BJ (cell line): ENCODE measurements at regions not wholly inside any gene's neighbourhood (a gene's known extent, or its start where the extent isn't known, plus 50 kb on each side); places are given as distances from the start of the nearest gene placed in this dataset.

Experiments
- CTCF ChIA-PET: fragments of 350-600 bp; formaldehyde crosslinking; extraction: SDS; loops from one replicate; lab custom pipeline; 2021; ENCODE audit warnings: antibody characterized with exemption, inconsistent platforms; lab: Yijun Ruan, JAX
- POLR2A ChIA-PET: fragments of 300-600 bp; sonication (Branson Sonifier 250); formaldehyde crosslinking; extraction: SDS; loops from one replicate; lab custom pipeline; 2021; ENCODE audit warnings: antibody characterized with exemption; lab: Charles Lee
- DNase-seq: peaks from one replicate; pipeline ENCODE4 v3.0.0-alpha.2; 2011; ENCODE audit warnings: low read depth
- H3K27me3 ChIP-seq: 2 replicates; pipeline ENCODE4 v1.6.0; 2011; ENCODE audit warnings: low read length; ENCODE audit not compliant: control insufficient read depth, insufficient read depth
- H3K36me3 ChIP-seq: 2 replicates; pipeline ENCODE4 v1.5.1; 2011; ENCODE audit warnings: low read length; ENCODE audit not compliant: control insufficient read depth, insufficient read depth
- H3K4me3 ChIP-seq: 2 replicates; pipeline ENCODE4 v1.5.1; 2011; ENCODE audit warnings: low read depth, mild to moderate bottlenecking, control low read depth, low read length
- TF ChIP-seq, protein P1 (sequence below): IDR thresholded peaks from 2 replicates; pipeline ENCODE4 v1.5.1; 2011; ENCODE audit warnings: low read depth, mild to moderate bottlenecking, control low read depth, inconsistent platforms, low read length, moderate library complexity; ENCODE audit not compliant: insufficient read depth

DNA sequence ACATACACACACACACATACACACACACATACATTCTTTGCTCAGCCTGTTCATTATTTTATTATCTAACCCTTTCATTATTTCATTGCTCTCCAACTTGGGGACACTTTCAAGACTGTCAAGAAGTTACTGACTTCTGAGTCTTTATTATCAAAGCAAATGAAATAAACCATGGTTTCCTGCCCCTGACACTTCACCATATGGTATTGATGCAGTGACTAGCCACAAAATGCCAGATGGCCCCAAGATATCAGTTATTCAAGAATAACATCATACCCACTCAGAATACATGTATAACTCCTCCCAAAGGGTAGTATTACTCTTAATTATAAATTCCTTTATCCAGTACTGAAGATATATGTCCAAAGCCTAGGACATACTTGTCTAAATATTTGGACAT is 197.3 kb downstream of the MRPL39 start:
- POLR2A ChIA-PET = no interaction called here
- CTCF ChIA-PET = no interaction called here
- no peaks in the 10 kb centered on the region for H3K36me3 ChIP-seq
- DNase-seq = no peak
- no peak overlapping the region for H3K4me3 ChIP-seq
- TF ChIP-seq, protein P1, sequence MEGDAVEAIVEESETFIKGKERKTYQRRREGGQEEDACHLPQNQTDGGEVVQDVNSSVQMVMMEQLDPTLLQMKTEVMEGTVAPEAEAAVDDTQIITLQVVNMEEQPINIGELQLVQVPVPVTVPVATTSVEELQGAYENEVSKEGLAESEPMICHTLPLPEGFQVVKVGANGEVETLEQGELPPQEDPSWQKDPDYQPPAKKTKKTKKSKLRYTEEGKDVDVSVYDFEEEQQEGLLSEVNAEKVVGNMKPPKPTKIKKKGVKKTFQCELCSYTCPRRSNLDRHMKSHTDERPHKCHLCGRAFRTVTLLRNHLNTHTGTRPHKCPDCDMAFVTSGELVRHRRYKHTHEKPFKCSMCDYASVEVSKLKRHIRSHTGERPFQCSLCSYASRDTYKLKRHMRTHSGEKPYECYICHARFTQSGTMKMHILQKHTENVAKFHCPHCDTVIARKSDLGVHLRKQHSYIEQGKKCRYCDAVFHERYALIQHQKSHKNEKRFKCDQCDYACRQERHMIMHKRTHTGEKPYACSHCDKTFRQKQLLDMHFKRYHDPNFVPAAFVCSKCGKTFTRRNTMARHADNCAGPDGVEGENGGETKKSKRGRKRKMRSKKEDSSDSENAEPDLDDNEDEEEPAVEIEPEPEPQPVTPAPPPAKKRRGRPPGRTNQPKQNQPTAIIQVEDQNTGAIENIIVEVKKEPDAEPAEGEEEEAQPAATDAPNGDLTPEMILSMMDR = no peak
- H3K27me3 ChIP-seq = no peaks in the 10 kb centered on the region

DNA sequence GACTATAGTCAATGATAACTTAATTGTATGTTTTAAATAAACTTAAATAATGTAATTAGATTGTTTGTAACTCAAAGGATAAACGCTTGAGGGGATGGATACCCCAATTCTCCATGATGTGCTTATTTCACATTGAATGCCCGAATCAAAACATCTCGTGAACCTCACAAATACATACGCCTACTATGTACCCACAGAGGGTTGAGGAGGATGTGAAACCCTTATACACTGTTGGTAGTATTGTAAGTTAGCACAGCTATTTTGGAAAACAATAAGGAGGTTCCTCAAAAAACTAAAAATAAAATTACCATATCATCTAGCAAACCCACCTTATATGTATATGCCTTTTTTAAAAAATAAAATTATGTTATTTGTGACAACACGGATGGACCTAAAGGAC is 198.6 kb downstream of the MRPL39 start:
- POLR2A ChIA-PET = no interaction called here
- H3K36me3 ChIP-seq = no peaks in the 10 kb centered on the region
- DNase-seq = no peak
- TF ChIP-seq, protein P1 = no peak
- H3K4me3 ChIP-seq = no peak overlapping the region
- H3K27me3 ChIP-seq = no peaks in the 10 kb centered on the region
- CTCF ChIA-PET = no interaction called here

DNA sequence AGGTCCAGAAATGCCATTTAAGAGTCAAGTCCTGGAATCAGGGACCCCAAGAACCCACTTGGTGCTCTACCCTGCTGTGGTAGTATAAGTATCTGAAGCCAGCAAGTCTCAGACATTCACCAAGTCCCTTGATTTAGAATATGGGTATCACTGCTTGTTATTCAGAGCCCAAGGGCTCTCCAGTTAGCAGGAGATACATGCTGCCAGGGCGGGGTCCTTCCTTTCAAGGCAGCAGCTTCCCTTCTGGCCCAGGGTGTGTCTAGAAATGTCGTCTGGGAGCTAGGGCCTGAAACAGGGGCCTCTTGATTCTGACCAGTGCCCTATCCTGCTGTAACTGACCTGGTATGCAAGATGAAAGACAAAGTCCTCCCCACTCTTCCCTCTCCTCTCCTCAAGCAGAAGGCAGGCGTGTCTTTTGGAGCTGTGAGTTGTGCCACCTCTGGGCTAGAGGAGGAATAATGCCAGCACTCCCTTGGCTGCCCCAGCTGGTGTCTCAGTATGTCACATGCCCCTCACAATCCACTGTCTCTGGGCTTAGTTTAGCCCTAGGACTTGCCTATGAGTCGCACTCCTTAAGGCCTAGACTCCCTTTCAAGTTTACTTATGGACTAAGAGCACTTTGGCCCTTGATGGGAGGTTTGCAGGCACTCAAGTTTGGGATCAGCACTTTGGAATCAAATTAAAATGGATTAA is 200.2 kb downstream of the MRPL39 start:
- TF ChIP-seq, protein P1 = no peak
- Histone ChIP-seq H3K4me3 (no peak overlapping the region), H3K36me3 (no peaks in the 10 kb centered on the region), H3K27me3 (no peaks in the 10 kb centered on the region)
- ChIA-PET CTCF (no interaction called here), POLR2A (no interaction called here)
- DNase-seq = no peak

DNA sequence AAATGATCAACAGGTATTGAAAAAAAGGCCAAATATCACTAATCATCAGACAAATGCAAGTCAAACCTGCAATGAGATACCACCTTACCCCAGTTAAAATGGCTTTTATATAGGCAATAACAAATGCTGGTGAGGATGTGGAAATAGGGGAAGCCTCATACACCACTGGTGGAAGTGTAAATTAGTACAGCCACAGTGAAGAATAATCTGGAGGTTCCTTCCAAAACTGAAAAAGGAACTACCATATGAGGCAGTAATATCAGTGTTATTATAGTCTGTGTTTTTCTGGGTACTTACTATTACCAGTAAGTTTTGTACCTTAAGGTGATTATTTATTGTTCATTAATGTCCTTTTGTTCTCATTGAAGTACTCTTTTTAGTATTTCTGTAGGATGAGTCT is 201.3 kb downstream of the MRPL39 start:
- POLR2A ChIA-PET = no interaction called here
- TF ChIP-seq, protein P1 = no peak
- H3K4me3 ChIP-seq = no peak overlapping the region
- CTCF ChIA-PET = interaction anchor here (0.6 kb wide), 1 partner anchor 28 kb away, joined by 3 read pairs; no protein-coding TSS in a partner anchor
- no peaks in the 10 kb centered on the region for H3K27me3 ChIP-seq
- no peak for DNase-seq
- H3K36me3 ChIP-seq = no peaks in the 10 kb centered on the region

DNA sequence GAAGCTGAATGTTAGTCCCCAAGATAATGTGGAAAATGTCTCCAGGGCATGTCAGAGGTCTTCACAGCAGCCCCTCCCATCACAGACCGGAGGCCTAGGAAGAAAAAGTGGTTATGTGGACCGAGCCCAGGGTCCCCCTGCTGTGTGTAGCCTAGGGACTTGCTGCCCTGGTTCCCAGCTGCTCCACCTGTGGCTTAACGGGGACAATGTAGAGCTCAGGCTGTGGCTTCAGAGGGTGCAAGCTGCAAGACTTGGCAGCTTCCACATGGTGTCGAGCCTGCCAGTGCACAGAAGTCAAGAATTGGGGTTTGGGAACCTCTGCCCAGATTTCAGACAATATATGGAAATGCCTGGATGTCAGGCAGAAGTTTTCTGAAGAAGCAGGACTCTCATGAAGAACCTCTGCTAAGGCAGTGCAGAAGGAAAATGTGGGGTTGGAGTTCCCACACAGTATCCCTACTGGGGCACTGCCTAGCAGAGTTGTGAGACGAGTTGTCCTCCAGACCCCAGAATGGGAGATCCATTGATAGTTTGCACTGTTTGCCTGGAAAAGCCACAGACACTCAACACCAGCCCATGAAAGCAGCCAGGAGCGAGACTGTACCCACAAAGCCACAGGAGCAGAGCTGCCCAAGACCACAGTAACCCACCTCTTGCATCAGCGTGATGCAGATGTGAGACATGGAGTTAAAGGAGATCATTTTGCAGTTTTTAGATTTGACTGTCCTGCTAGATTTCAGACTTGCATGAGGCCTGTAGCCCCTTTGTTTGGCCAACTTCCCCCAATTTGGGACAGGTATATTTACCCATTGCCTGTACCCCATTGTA is 204.9 kb downstream of the MRPL39 start:
- ChIA-PET POLR2A (no interaction called here), CTCF (no interaction called here)
- no peaks in the 10 kb centered on the region for H3K36me3 ChIP-seq
- H3K4me3 ChIP-seq = no peak overlapping the region
- TF ChIP-seq, protein P1 = no peak
- no peak for DNase-seq
- H3K27me3 ChIP-seq = no peaks in the 10 kb centered on the region
